ENCODE measurements at regions not wholly inside any gene's neighbourhood (a gene's known extent, or its start where the extent isn't known, plus 50 kb on each side); places are given as distances from the start of the nearest gene placed in this dataset.

DNA sequence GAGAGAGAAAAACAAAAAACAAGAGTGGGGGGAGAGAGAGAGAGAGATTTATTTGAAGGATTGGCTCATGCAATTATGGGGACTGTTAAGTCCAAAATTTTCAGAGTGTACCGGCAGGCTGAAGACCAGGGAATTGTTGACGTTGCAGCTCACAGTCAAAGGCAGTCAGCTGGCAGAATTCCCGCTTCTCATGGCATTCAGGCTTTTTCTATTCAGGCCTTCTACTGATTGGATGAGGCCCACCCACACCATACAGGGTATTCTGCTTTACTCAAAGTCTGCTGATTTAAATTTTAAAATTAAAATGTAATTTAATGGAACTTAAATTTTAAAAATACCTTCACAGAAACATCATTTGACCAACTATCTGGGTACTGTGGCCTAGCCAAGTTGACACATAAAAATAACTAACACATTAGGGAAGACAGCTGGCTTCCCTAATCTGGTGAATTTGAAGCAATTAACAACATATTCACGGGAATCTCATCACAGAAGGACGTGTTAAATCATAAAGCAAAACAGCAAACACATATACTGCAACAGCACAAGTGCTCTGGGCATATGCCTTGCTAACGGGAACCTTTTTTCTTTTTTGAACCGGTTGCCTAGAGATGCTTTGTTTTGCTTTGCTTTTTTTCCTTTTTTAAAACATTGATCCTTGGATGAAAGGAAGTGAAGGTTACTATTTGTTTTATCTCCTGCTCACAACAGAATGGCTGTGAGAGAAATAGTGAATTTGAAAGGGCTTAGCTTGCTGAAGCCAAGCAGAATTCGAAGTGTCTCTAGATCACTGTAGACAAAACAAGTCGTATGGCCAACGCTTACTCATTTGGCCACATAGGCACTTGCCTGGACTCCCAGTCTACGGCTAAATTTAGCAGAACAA is 505.1 kb downstream of the IRS2 start:
- H3K4me1 ChIP-seq (ENCODE audit: insufficient read depth, low read length) = no peaks in the 10 kb centered on the region
- H3K9ac ChIP-seq (ENCODE audit: low read length) = no peak overlapping the region
- Mint-ChIP-seq H3K27me3 (ENCODE audit: low read depth, unreplicated experiment) (no peaks in the 10 kb centered on the region), H3K27ac (ENCODE audit: unreplicated experiment) (peak overlapping the region; percentile 41), H3K4me1 (ENCODE audit: low read depth, unreplicated experiment) (peaks cover 6% of the 10 kb centered on the region), H3K36me3 (ENCODE audit: low read depth, unreplicated experiment) (no peaks in the 10 kb centered on the region), H3K4me3 (ENCODE audit: unreplicated experiment) (no peak overlapping the region), H3K9me3 (ENCODE audit: unreplicated experiment) (peaks cover 5% of the 10 kb centered on the region)
- no peak overlapping the region for H2AFZ ChIP-seq (ENCODE audit: low read depth, low read length)
- no peaks in the 10 kb centered on the region for H3K36me3 ChIP-seq (ENCODE audit: insufficient read depth, low read length)
- TF ChIP-seq EZH2 (IDR thresholded peaks at IDR 0.05; ENCODE audit: insufficient read depth, low read length) = no peak
- TF ChIP-seq, protein P1, sequence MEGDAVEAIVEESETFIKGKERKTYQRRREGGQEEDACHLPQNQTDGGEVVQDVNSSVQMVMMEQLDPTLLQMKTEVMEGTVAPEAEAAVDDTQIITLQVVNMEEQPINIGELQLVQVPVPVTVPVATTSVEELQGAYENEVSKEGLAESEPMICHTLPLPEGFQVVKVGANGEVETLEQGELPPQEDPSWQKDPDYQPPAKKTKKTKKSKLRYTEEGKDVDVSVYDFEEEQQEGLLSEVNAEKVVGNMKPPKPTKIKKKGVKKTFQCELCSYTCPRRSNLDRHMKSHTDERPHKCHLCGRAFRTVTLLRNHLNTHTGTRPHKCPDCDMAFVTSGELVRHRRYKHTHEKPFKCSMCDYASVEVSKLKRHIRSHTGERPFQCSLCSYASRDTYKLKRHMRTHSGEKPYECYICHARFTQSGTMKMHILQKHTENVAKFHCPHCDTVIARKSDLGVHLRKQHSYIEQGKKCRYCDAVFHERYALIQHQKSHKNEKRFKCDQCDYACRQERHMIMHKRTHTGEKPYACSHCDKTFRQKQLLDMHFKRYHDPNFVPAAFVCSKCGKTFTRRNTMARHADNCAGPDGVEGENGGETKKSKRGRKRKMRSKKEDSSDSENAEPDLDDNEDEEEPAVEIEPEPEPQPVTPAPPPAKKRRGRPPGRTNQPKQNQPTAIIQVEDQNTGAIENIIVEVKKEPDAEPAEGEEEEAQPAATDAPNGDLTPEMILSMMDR (IDR thresholded peaks at IDR 0.05; ENCODE audit: insufficient read depth, low read depth, low read length) = no peak
- H4K20me1 ChIP-seq (ENCODE audit: insufficient read depth, low read length) = no peaks in the 10 kb centered on the region
- FAIRE-seq (peak; percentile 59), DNase-seq (ENCODE audit: low read depth) (no peak)
- no peak overlapping the region for H3K4me2 ChIP-seq (ENCODE audit: low read length)
- H3K27me3 ChIP-seq (ENCODE audit: insufficient read depth, low read length) = no peaks in the 10 kb centered on the region
- no peaks in the 10 kb centered on the region for H3K79me2 ChIP-seq (ENCODE audit: insufficient read depth, low read length)
- H3K9me3 ChIP-seq (ENCODE audit: insufficient read depth, low read depth, low read length) = no peaks in the 10 kb centered on the region
- H3K4me3 ChIP-seq (ENCODE audit: insufficient read depth, low read depth, low read length) = no peak overlapping the region
- no peak overlapping the region for H3K27ac ChIP-seq (ENCODE audit: low read depth, low read length)

DNA sequence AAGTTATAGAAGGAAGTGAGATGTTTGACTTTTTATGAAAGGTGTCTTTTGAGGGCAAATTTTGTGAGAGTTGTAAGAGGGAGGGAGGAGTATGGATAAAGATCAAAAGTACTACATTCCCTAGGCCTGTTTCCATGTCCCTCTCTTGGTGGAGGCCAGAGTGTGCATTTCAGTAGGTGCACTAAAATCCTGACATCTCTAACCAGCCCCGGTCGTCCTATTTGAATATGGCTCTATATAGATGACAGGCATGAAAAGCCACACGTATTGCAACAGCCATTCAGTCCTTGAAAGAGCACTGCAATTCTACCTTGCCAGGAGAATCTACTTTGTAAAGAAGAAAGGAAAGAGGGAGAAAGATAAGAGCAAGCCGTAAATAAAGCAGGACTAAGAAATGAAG is 510.1 kb downstream of the IRS2 start:
- Histone ChIP-seq H3K27ac (ENCODE audit: low read depth, low read length) (no peak overlapping the region), H2AFZ (ENCODE audit: low read depth, low read length) (no peak overlapping the region), H4K20me1 (ENCODE audit: insufficient read depth, low read length) (no peaks in the 10 kb centered on the region), H3K36me3 (ENCODE audit: insufficient read depth, low read length) (no peaks in the 10 kb centered on the region), H3K9me3 (ENCODE audit: insufficient read depth, low read depth, low read length) (no peaks in the 10 kb centered on the region), H3K4me1 (ENCODE audit: insufficient read depth, low read length) (peaks cover 27% of the 10 kb centered on the region), H3K4me2 (ENCODE audit: low read length) (no peak overlapping the region), H3K4me3 (ENCODE audit: insufficient read depth, low read depth, low read length) (no peak overlapping the region), H3K27me3 (ENCODE audit: insufficient read depth, low read length) (no peaks in the 10 kb centered on the region), H3K9ac (ENCODE audit: low read length) (no peak overlapping the region), H3K79me2 (ENCODE audit: insufficient read depth, low read length) (peaks cover 5% of the 10 kb centered on the region)
- H3K9me3 Mint-ChIP-seq (ENCODE audit: unreplicated experiment) = peaks cover 5% of the 10 kb centered on the region
- H3K4me1 Mint-ChIP-seq (ENCODE audit: low read depth, unreplicated experiment) = peaks cover 33% of the 10 kb centered on the region
- FAIRE-seq = peak; percentile 20
- no peak for TF ChIP-seq EZH2 (IDR thresholded peaks at IDR 0.05; ENCODE audit: insufficient read depth, low read length)
- TF ChIP-seq, protein P1 (IDR thresholded peaks at IDR 0.05; ENCODE audit: insufficient read depth, low read depth, low read length) = no peak
- H3K4me3 Mint-ChIP-seq (ENCODE audit: unreplicated experiment) = no peak overlapping the region
- no peak for DNase-seq (ENCODE audit: low read depth)
- H3K36me3 Mint-ChIP-seq (ENCODE audit: low read depth, unreplicated experiment) = no peaks in the 10 kb centered on the region
- no peak overlapping the region for H3K27ac Mint-ChIP-seq (ENCODE audit: unreplicated experiment)
- H3K27me3 Mint-ChIP-seq (ENCODE audit: low read depth, unreplicated experiment) = no peaks in the 10 kb centered on the region

DNA sequence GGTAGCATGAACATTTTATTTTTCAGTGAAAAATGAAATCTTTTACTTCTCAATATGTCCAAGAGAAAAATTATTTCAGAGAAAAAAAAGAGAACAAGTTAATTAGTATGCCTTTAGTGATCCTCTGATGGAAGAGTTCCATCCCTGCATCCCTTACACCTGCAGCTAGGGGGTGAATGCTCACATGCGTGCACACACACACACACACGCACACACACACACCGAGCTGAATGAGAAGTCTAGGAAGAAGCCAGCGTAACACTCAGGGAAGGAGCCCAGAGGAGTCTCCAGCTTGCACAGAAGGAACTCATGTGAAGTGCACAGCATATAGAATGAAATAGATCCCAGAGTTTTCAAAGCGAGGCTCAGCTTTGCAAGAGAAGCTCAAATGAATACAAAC is 510.5 kb downstream of the IRS2 start:
- H3K9me3 Mint-ChIP-seq (ENCODE audit: unreplicated experiment) = peaks cover 5% of the 10 kb centered on the region
- peaks cover 33% of the 10 kb centered on the region for H3K4me1 Mint-ChIP-seq (ENCODE audit: low read depth, unreplicated experiment)
- Histone ChIP-seq H2AFZ (ENCODE audit: low read depth, low read length) (no peak overlapping the region), H3K4me1 (ENCODE audit: insufficient read depth, low read length) (peaks cover 30% of the 10 kb centered on the region), H3K4me3 (ENCODE audit: insufficient read depth, low read depth, low read length) (no peak overlapping the region), H3K27me3 (ENCODE audit: insufficient read depth, low read length) (no peaks in the 10 kb centered on the region), H3K36me3 (ENCODE audit: insufficient read depth, low read length) (no peaks in the 10 kb centered on the region), H3K27ac (ENCODE audit: low read depth, low read length) (no peak overlapping the region), H3K9me3 (ENCODE audit: insufficient read depth, low read depth, low read length) (no peaks in the 10 kb centered on the region), H4K20me1 (ENCODE audit: insufficient read depth, low read length) (no peaks in the 10 kb centered on the region), H3K79me2 (ENCODE audit: insufficient read depth, low read length) (peaks cover 5% of the 10 kb centered on the region), H3K4me2 (ENCODE audit: low read length) (no peak overlapping the region), H3K9ac (ENCODE audit: low read length) (no peak overlapping the region)
- no peak overlapping the region for H3K27ac Mint-ChIP-seq (ENCODE audit: unreplicated experiment)
- TF ChIP-seq, protein P1 (IDR thresholded peaks at IDR 0.05; ENCODE audit: insufficient read depth, low read depth, low read length) = peak; percentile 10
- no peak for TF ChIP-seq EZH2 (IDR thresholded peaks at IDR 0.05; ENCODE audit: insufficient read depth, low read length)
- DNase-seq (ENCODE audit: low read depth) (no peak), FAIRE-seq (no peak)
- no peaks in the 10 kb centered on the region for H3K27me3 Mint-ChIP-seq (ENCODE audit: low read depth, unreplicated experiment)
- no peak overlapping the region for H3K4me3 Mint-ChIP-seq (ENCODE audit: unreplicated experiment)
- H3K36me3 Mint-ChIP-seq (ENCODE audit: low read depth, unreplicated experiment) = no peaks in the 10 kb centered on the region
